ENCODE measurements at regions not wholly inside any gene's neighbourhood (a gene's known extent, or its start where the extent isn't known, plus 50 kb on each side); places are given as distances from the start of the nearest gene placed in this dataset.
A peak's percentile ranks its signal among the peaks of the same experiment; 100 is the strongest.
"Not testable (repeated sequence)": the region's sequence is repeated elsewhere in the genome, so short reads cannot be mapped to it uniquely, and the experiment has no call there.

- WGBS, result 96% methylated on average over 2 of the region's 4 CpGs
- not testable (repeated sequence) for H3K27me3 ChIP-seq (ENCODE audit: control insufficient read depth in 2 of 2, insufficient read depth in 1 of 2, low read length in 1 of 2); H3K9me3 ChIP-seq (ENCODE audit: control insufficient read depth in 2 of 2, insufficient read depth in 1 of 2, low read length in 1 of 2); H3K4me3 ChIP-seq (ENCODE audit: low read length in 2 of 2); H3K4me1 ChIP-seq (ENCODE audit: control insufficient read depth in 2 of 2, insufficient read depth in 2 of 2, low read length in 2 of 2); H3K27ac ChIP-seq (ENCODE audit: low read depth in 1 of 2, low read length in 1 of 2); DNase-seq (ENCODE audit: low read depth in 6 of 9, low spot score in 9 of 9); H3K36me3 ChIP-seq (ENCODE audit: control insufficient read depth in 2 of 2, insufficient read depth in 2 of 2, low read length in 1 of 2)
Measured at GRCh38 chrX:90575155-90575554, 653.4 kb downstream of the TGIF2LX start.

GRCh38 chrX:90601921-90602320 lies 680.2 kb downstream of the TGIF2LX start:
- not testable (repeated sequence) for H3K27me3 ChIP-seq (ENCODE audit: control insufficient read depth in 2 of 2, insufficient read depth in 1 of 2, low read length in 1 of 2); H3K36me3 ChIP-seq (ENCODE audit: control insufficient read depth in 2 of 2, insufficient read depth in 2 of 2, low read length in 1 of 2); H3K4me1 ChIP-seq (ENCODE audit: control insufficient read depth in 2 of 2, insufficient read depth in 2 of 2, low read length in 2 of 2); H3K9me3 ChIP-seq (ENCODE audit: control insufficient read depth in 2 of 2, insufficient read depth in 1 of 2, low read length in 1 of 2); H3K4me3 ChIP-seq (ENCODE audit: low read length in 2 of 2); DNase-seq (ENCODE audit: low read depth in 6 of 9, low spot score in 9 of 9); H3K27ac ChIP-seq (ENCODE audit: low read depth in 1 of 2, low read length in 1 of 2)
- WGBS, result 90% methylated on average over 1 of the region's 1 CpG

- not testable (repeated sequence) for H3K36me3 ChIP-seq (ENCODE audit: control insufficient read depth in 2 of 2, insufficient read depth in 2 of 2, low read length in 1 of 2); H3K27me3 ChIP-seq (ENCODE audit: control insufficient read depth in 2 of 2, insufficient read depth in 1 of 2, low read length in 1 of 2); H3K4me1 ChIP-seq (ENCODE audit: control insufficient read depth in 2 of 2, insufficient read depth in 2 of 2, low read length in 2 of 2); H3K4me3 ChIP-seq (ENCODE audit: low read length in 2 of 2); H3K27ac ChIP-seq (ENCODE audit: low read depth in 1 of 2, low read length in 1 of 2); DNase-seq (ENCODE audit: low read depth in 6 of 9, low spot score in 9 of 9); H3K9me3 ChIP-seq (ENCODE audit: control insufficient read depth in 2 of 2, insufficient read depth in 1 of 2, low read length in 1 of 2)
- WGBS, result 50% methylated on average over 2 of the region's 2 CpGs
Measured at GRCh38 chrX:90605736-90606135, 684.0 kb downstream of the TGIF2LX start.

GRCh38 chrX:90617710-90618325 lies 696.1 kb downstream of the TGIF2LX start:
- Histone ChIP-seq H3K27ac (ENCODE audit: low read depth in 1 of 2, low read length in 1 of 2) (no peak overlapping the region), H3K4me1 (ENCODE audit: control insufficient read depth in 2 of 2, insufficient read depth in 2 of 2, low read length in 2 of 2) (no peaks in the 10 kb centered on the region), H3K9me3 (ENCODE audit: control insufficient read depth in 2 of 2, insufficient read depth in 1 of 2, low read length in 1 of 2) (peaks cover 0 to 9% of the 10 kb centered on the region in 2 donors), H3K36me3 (ENCODE audit: control insufficient read depth in 2 of 2, insufficient read depth in 2 of 2, low read length in 1 of 2) (no peaks in the 10 kb centered on the region), H3K27me3 (ENCODE audit: control insufficient read depth in 2 of 2, insufficient read depth in 1 of 2, low read length in 1 of 2) (no peaks in the 10 kb centered on the region), H3K4me3 (ENCODE audit: low read length in 2 of 2) (no peak overlapping the region)
- WGBS, result 98% methylated on average over 22 of the region's 22 CpGs
- DNase-seq (ENCODE audit: low read depth in 6 of 9, low spot score in 9 of 9), result peak in 1 of 9 donors; percentile 0

- not testable (repeated sequence) for H3K9me3 ChIP-seq (ENCODE audit: control insufficient read depth in 2 of 2, insufficient read depth in 1 of 2, low read length in 1 of 2); H3K4me3 ChIP-seq (ENCODE audit: low read length in 2 of 2); H3K27ac ChIP-seq (ENCODE audit: low read depth in 1 of 2, low read length in 1 of 2); H3K27me3 ChIP-seq (ENCODE audit: control insufficient read depth in 2 of 2, insufficient read depth in 1 of 2, low read length in 1 of 2); H3K4me1 ChIP-seq (ENCODE audit: control insufficient read depth in 2 of 2, insufficient read depth in 2 of 2, low read length in 2 of 2); DNase-seq (ENCODE audit: low read depth in 6 of 9, low spot score in 9 of 9); H3K36me3 ChIP-seq (ENCODE audit: control insufficient read depth in 2 of 2, insufficient read depth in 2 of 2, low read length in 1 of 2)
- 77% methylated on average over 5 of the region's 5 CpGs for WGBS
Measured at GRCh38 chrX:90665161-90665560, 743.5 kb downstream of the TGIF2LX start.

- not testable (repeated sequence) for H3K36me3 ChIP-seq (ENCODE audit: control insufficient read depth in 2 of 2, insufficient read depth in 2 of 2, low read length in 1 of 2); H3K4me1 ChIP-seq (ENCODE audit: control insufficient read depth in 2 of 2, insufficient read depth in 2 of 2, low read length in 2 of 2); H3K27me3 ChIP-seq (ENCODE audit: control insufficient read depth in 2 of 2, insufficient read depth in 1 of 2, low read length in 1 of 2); H3K27ac ChIP-seq (ENCODE audit: low read depth in 1 of 2, low read length in 1 of 2); H3K9me3 ChIP-seq (ENCODE audit: control insufficient read depth in 2 of 2, insufficient read depth in 1 of 2, low read length in 1 of 2); DNase-seq (ENCODE audit: low read depth in 6 of 9, low spot score in 9 of 9); H3K4me3 ChIP-seq (ENCODE audit: low read length in 2 of 2)
- WGBS, result 93% methylated on average over 17 of the region's 17 CpGs
Measured at GRCh38 chrX:90713552-90713951, 721.1 kb upstream of the PABPC5 start.

- not testable (repeated sequence) for DNase-seq (ENCODE audit: low read depth in 6 of 9, low spot score in 9 of 9); H3K36me3 ChIP-seq (ENCODE audit: control insufficient read depth in 2 of 2, insufficient read depth in 2 of 2, low read length in 1 of 2); H3K4me1 ChIP-seq (ENCODE audit: control insufficient read depth in 2 of 2, insufficient read depth in 2 of 2, low read length in 2 of 2); H3K9me3 ChIP-seq (ENCODE audit: control insufficient read depth in 2 of 2, insufficient read depth in 1 of 2, low read length in 1 of 2); H3K27me3 ChIP-seq (ENCODE audit: control insufficient read depth in 2 of 2, insufficient read depth in 1 of 2, low read length in 1 of 2); H3K27ac ChIP-seq (ENCODE audit: low read depth in 1 of 2, low read length in 1 of 2); H3K4me3 ChIP-seq (ENCODE audit: low read length in 2 of 2)
- 95% methylated on average over 3 of the region's 3 CpGs for WGBS
Measured at GRCh38 chrX:90737555-90737954, 697.1 kb upstream of the PABPC5 start.

GRCh38 chrX:90757619-90758018 lies 677.0 kb upstream of the PABPC5 start:
- not testable (repeated sequence) for H3K4me1 ChIP-seq (ENCODE audit: control insufficient read depth in 2 of 2, insufficient read depth in 2 of 2, low read length in 2 of 2); H3K4me3 ChIP-seq (ENCODE audit: low read length in 2 of 2); H3K9me3 ChIP-seq (ENCODE audit: control insufficient read depth in 2 of 2, insufficient read depth in 1 of 2, low read length in 1 of 2); H3K27ac ChIP-seq (ENCODE audit: low read depth in 1 of 2, low read length in 1 of 2); DNase-seq (ENCODE audit: low read depth in 6 of 9, low spot score in 9 of 9); H3K27me3 ChIP-seq (ENCODE audit: control insufficient read depth in 2 of 2, insufficient read depth in 1 of 2, low read length in 1 of 2); H3K36me3 ChIP-seq (ENCODE audit: control insufficient read depth in 2 of 2, insufficient read depth in 2 of 2, low read length in 1 of 2)
- 88% methylated on average over 3 of the region's 3 CpGs for WGBS

- H3K4me3 ChIP-seq (ENCODE audit: low read length in 2 of 2); H3K27ac ChIP-seq (ENCODE audit: low read depth in 1 of 2, low read length in 1 of 2); H3K4me1 ChIP-seq (ENCODE audit: control insufficient read depth in 2 of 2, insufficient read depth in 2 of 2, low read length in 2 of 2); H3K9me3 ChIP-seq (ENCODE audit: control insufficient read depth in 2 of 2, insufficient read depth in 1 of 2, low read length in 1 of 2); H3K36me3 ChIP-seq (ENCODE audit: control insufficient read depth in 2 of 2, insufficient read depth in 2 of 2, low read length in 1 of 2); H3K27me3 ChIP-seq (ENCODE audit: control insufficient read depth in 2 of 2, insufficient read depth in 1 of 2, low read length in 1 of 2); DNase-seq (ENCODE audit: low read depth in 6 of 9, low spot score in 9 of 9): not testable (repeated sequence)
- whole genome bisulfite sequencing, result 98% methylated on average over 15 of the region's 15 CpGs
Measured at GRCh38 chrX:90765482-90765881, 669.2 kb upstream of the PABPC5 start.

GRCh38 chrX:90780286-90780789 lies 654.3 kb upstream of the PABPC5 start:
- not testable (repeated sequence) for H3K27ac ChIP-seq (ENCODE audit: low read depth in 1 of 2, low read length in 1 of 2); DNase-seq (ENCODE audit: low read depth in 6 of 9, low spot score in 9 of 9); H3K4me3 ChIP-seq (ENCODE audit: low read length in 2 of 2); H3K27me3 ChIP-seq (ENCODE audit: control insufficient read depth in 2 of 2, insufficient read depth in 1 of 2, low read length in 1 of 2); H3K36me3 ChIP-seq (ENCODE audit: control insufficient read depth in 2 of 2, insufficient read depth in 2 of 2, low read length in 1 of 2); H3K9me3 ChIP-seq (ENCODE audit: control insufficient read depth in 2 of 2, insufficient read depth in 1 of 2, low read length in 1 of 2); H3K4me1 ChIP-seq (ENCODE audit: control insufficient read depth in 2 of 2, insufficient read depth in 2 of 2, low read length in 2 of 2)
- 85% methylated on average over 1 of the region's 1 CpG for WGBS
